ENCODE measurements at regions not wholly inside any gene's neighbourhood (a gene's known extent, or its start where the extent isn't known, plus 50 kb on each side); places are given as distances from the start of the nearest gene placed in this dataset.
"Not testable (repeated sequence)": the region's sequence is repeated elsewhere in the genome, so short reads cannot be mapped to it uniquely, and the experiment has no call there.

DNA sequence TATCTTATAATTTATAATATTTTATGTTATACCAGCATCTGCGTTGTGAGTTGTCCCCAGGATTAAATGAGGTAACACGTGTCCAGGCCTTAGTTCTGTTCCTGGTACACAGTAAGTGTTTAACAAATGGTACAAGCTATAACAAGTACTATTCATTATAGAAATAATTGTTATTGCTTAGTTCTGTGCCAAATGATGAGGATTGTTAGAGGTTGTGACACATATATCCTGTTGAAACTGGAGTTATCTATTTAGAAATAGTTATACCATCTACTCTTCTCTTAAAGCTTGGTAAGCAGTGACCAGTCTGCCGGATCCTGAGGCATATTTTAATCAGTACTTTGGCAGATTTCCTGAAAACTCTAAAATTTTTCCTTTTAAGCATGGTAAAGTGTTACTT, 1066.5 kb downstream of the TMTC2 start:
- Histone ChIP-seq H3K36me3 (no peaks in the 10 kb centered on the region), H3K27ac (replicated peaks) (no peak overlapping the region), H3K4me3 (no peak overlapping the region), H3K4me1 (no peaks in the 10 kb centered on the region), H3K27me3 (ENCODE audit: low read depth) (no peaks in the 10 kb centered on the region), H3K9me3 (replicated peaks) (no peaks in the 10 kb centered on the region)
- no peak for DNase-seq
- intact Hi-C loops (cut with micrococcal nuclease): no loop called here
- TF ChIP-seq, protein P1, sequence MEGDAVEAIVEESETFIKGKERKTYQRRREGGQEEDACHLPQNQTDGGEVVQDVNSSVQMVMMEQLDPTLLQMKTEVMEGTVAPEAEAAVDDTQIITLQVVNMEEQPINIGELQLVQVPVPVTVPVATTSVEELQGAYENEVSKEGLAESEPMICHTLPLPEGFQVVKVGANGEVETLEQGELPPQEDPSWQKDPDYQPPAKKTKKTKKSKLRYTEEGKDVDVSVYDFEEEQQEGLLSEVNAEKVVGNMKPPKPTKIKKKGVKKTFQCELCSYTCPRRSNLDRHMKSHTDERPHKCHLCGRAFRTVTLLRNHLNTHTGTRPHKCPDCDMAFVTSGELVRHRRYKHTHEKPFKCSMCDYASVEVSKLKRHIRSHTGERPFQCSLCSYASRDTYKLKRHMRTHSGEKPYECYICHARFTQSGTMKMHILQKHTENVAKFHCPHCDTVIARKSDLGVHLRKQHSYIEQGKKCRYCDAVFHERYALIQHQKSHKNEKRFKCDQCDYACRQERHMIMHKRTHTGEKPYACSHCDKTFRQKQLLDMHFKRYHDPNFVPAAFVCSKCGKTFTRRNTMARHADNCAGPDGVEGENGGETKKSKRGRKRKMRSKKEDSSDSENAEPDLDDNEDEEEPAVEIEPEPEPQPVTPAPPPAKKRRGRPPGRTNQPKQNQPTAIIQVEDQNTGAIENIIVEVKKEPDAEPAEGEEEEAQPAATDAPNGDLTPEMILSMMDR (IDR thresholded peaks at IDR 0.05; ENCODE audit: borderline replicate concordance): no peak

DNA sequence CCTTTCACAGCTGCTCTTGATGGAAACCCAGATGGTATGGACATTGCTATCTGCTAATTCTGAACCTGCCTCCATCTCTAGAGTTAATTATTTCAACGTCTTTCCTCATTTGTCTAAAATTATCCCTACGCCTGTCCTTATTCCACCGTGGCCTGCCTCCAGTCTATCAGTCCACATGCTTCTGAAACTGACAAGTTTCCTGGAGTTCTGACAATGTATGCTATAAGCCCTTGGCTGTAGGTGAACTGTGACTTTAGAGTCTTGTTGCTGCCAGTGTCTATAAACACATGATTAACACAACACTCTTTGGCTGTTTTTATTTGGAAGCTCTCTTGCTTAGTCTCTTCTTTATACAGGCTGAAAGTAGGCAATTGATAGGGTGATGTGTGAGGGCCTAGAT, 1052.9 kb downstream of the TMTC2 start:
- TF ChIP-seq, protein P1 (IDR thresholded peaks at IDR 0.05; ENCODE audit: borderline replicate concordance): no peak
- no peaks in the 10 kb centered on the region for H3K27me3 ChIP-seq (ENCODE audit: low read depth)
- intact Hi-C loops (cut with micrococcal nuclease): no loop called here
- no peak for DNase-seq
- peak overlapping the region; percentile 24 for H3K27ac ChIP-seq (replicated peaks)
- H3K4me3 ChIP-seq: no peak overlapping the region
- H3K36me3 ChIP-seq: no peaks in the 10 kb centered on the region
- peaks cover 8% of the 10 kb centered on the region for H3K4me1 ChIP-seq
- H3K9me3 ChIP-seq (replicated peaks): peaks cover 16% of the 10 kb centered on the region

DNA sequence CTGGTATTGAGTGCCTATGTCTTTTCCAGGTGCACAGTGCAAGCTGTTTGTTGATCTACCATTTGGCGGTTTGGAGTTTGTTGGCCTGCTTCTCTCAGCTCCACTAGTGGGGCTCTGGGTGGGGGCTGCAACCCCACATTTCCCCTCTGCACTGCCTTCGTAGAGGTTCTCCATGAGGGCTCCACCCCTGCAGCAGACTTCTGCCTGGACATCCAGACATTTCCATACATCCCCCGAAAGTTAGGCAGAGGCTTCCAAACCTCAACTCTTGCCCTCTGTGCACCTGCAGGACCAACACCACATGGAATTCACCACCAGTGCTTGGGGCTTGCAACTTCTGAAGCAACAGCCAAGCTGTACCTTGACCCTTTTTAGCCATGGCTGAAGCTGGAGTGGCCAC, 1024.1 kb downstream of the TMTC2 start:
- no peaks in the 10 kb centered on the region for H3K4me1 ChIP-seq
- H3K9me3 ChIP-seq (replicated peaks): peaks cover 46% of the 10 kb centered on the region
- H3K4me3 ChIP-seq: no peak overlapping the region
- intact Hi-C loops (cut with micrococcal nuclease): no loop called here
- no peak overlapping the region for H3K27ac ChIP-seq (replicated peaks)
- no peaks in the 10 kb centered on the region for H3K36me3 ChIP-seq
- TF ChIP-seq, protein P1 (IDR thresholded peaks at IDR 0.05; ENCODE audit: borderline replicate concordance): no peak
- no peak for DNase-seq
- H3K27me3 ChIP-seq (ENCODE audit: low read depth): no peaks in the 10 kb centered on the region

DNA sequence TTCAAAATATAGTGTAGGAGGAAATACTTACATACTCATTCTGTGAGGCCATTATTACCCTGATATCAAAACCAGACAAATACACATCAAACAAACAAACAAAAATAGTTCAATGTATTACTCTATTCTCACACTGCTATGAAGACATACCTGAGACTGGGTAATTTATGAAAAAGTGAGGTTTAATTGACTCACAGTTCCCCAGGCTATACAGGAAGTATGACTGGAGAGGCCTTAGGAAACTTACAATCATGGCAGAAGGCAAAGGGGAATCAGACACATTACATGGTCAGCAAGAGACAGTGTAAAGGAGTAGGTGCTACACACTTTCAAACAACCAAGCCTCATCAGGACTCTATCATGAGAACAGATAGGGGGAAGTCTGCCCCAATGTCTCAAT, 1023.2 kb downstream of the TMTC2 start:
- intact Hi-C loops (cut with micrococcal nuclease): no loop called here
- Histone ChIP-seq H3K27me3 (ENCODE audit: low read depth) (no peaks in the 10 kb centered on the region), H3K4me1 (no peaks in the 10 kb centered on the region), H3K36me3 (no peaks in the 10 kb centered on the region), H3K9me3 (replicated peaks) (peaks cover 46% of the 10 kb centered on the region), H3K4me3 (no peak overlapping the region), H3K27ac (replicated peaks) (no peak overlapping the region)
- TF ChIP-seq, protein P1 (IDR thresholded peaks at IDR 0.05; ENCODE audit: borderline replicate concordance): no peak
- no peak for DNase-seq

DNA sequence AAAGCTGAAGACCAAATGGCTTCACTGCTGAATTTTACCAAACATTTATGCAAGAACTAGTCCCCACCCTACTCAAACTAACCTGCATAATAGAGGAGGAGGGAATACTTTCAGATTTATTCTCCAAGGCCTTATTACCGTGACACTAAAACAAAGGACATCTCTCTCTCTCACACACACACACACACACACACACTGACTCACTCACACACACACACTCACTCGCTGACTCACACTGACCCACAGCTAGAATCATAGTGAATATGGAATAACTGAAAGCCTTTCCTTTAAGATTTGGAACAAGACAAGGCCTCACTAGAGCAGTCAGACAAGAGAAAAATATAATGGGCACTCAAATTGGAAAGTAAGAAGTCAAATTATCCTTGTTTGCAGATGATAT, 1014.1 kb downstream of the TMTC2 start:
- no peak overlapping the region for H3K27ac ChIP-seq (replicated peaks)
- intact Hi-C loops (cut with micrococcal nuclease): no loop called here
- no peak overlapping the region for H3K4me3 ChIP-seq
- DNase-seq: no peak
- TF ChIP-seq, protein P1 (IDR thresholded peaks at IDR 0.05; ENCODE audit: borderline replicate concordance): no peak
- H3K36me3 ChIP-seq: no peaks in the 10 kb centered on the region
- no peaks in the 10 kb centered on the region for H3K27me3 ChIP-seq (ENCODE audit: low read depth)
- no peaks in the 10 kb centered on the region for H3K9me3 ChIP-seq (replicated peaks)
- H3K4me1 ChIP-seq: no peaks in the 10 kb centered on the region

DNA sequence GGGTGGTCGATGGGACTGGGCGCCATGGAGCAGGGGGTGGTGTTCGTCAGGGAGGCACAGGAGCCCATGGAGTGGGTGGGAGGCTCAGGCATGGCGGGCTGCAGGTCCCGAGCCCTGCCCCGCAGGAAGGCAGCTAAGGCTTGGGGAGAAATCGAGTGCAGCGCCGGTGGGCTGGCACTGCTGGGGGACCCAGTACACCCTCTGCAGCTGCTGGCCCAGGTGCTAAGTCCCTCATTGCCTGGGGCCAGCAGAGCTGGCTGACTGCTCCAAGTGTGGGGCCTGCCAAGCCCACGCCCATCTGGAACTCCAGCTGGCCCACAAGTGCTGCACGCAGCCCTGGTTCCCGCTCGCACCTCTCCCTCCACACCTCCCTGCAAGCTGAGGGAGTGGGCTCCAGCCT, 1009.6 kb downstream of the TMTC2 start:
- H3K27ac ChIP-seq (replicated peaks); H3K27me3 ChIP-seq (ENCODE audit: low read depth); DNase-seq; H3K4me1 ChIP-seq; H3K4me3 ChIP-seq; intact Hi-C loops (cut with micrococcal nuclease); H3K36me3 ChIP-seq: not testable (repeated sequence)
- peaks cover 26% of the 10 kb centered on the region for H3K9me3 ChIP-seq (replicated peaks)
